Loucy (cell line): ENCODE measurements at regions not wholly inside any gene's neighbourhood (a gene's known extent, or its start where the extent isn't known, plus 50 kb on each side); places are given as distances from the start of the nearest gene placed in this dataset.

Experiments used
- H2AFZ ChIP-seq: fragments of 200-600 bp; sonication (generic); 2 replicates; pipeline ENCODE4 v1.6.0; 2016; ENCODE audit warnings: antibody characterized with exemption, mild to moderate bottlenecking, low read length, moderate library complexity
- H3F3A ChIP-seq: fragments of 200-600 bp; 2 replicates; pipeline ENCODE4 v1.6.0; 2016; ENCODE audit warnings: antibody characterized with exemption, low read depth, mild to moderate bottlenecking
- H3K27me3 ChIP-seq: fragments of 200-600 bp; sonication (generic); 2 replicates; pipeline ENCODE4 v1.6.1; 2014; ENCODE audit warnings: low read length, mild to moderate bottlenecking; ENCODE audit not compliant: insufficient read depth, poor library complexity, severe bottlenecking
- H3K36me3 ChIP-seq: fragments of 200-600 bp; sonication (generic); 2 replicates; pipeline ENCODE4 v1.6.1; 2016; ENCODE audit warnings: low read length; ENCODE audit not compliant: insufficient read depth
- H3K4me1 ChIP-seq: fragments of 200-600 bp; sonication (generic); 2 replicates; pipeline ENCODE4 v1.5.1; 2014; ENCODE audit warnings: low read length, mild to moderate bottlenecking; ENCODE audit not compliant: insufficient read depth, poor library complexity, severe bottlenecking
- H3K4me2 ChIP-seq: fragments of 200-600 bp; sonication (generic); 2 replicates; pipeline ENCODE4 v1.6.0; 2014; ENCODE audit warnings: antibody characterized with exemption, low read length, low read depth, mild to moderate bottlenecking; ENCODE audit not compliant: poor library complexity, severe bottlenecking
- H3K4me3 ChIP-seq: fragments of 200-600 bp; sonication (generic); 2 replicates; pipeline ENCODE4 v1.5.1; 2014; ENCODE audit warnings: low read length, mild to moderate bottlenecking, mixed read lengths; ENCODE audit not compliant: poor library complexity, severe bottlenecking
- H3K79me2 ChIP-seq: fragments of 200-600 bp; sonication (generic); 2 replicates; pipeline ENCODE4 v1.6.1; 2014; ENCODE audit warnings: low read length; ENCODE audit not compliant: insufficient read depth
- H3K9ac ChIP-seq: fragments of 200-600 bp; sonication (generic); 2 replicates; pipeline ENCODE4 v1.6.0; 2014; ENCODE audit warnings: mild to moderate bottlenecking, low read depth, low read length, moderate library complexity; ENCODE audit not compliant: poor library complexity, severe bottlenecking
- H3K9me2 ChIP-seq: fragments of 200-600 bp; sonication (generic); replicated peaks from 2 replicates; pipeline ENCODE4 v1.6.1; 2016; ENCODE audit warnings: low read depth, low read length, mixed read lengths
- H3K9me3 ChIP-seq: fragments of 200-600 bp; sonication (generic); 2 replicates; pipeline ENCODE4 v1.6.1; 2014; ENCODE audit warnings: mild to moderate bottlenecking, antibody characterized with exemption, low read length, low read depth; ENCODE audit not compliant: insufficient read depth
- H4K20me1 ChIP-seq: fragments of 200-600 bp; sonication (generic); 2 replicates; pipeline ENCODE4 v1.6.0; 2014; ENCODE audit warnings: antibody characterized with exemption, low read length, mild to moderate bottlenecking; ENCODE audit not compliant: insufficient read depth, poor library complexity, severe bottlenecking
- CTCF ChIP-seq: fragments of 200-600 bp; sonication (generic); conservative IDR thresholded peaks from 2 replicates; pipeline ENCODE4 v1.5.1; 2014; ENCODE audit warnings: mild to moderate bottlenecking, antibody characterized with exemption, low read length
- EZH2phosphoT487 ChIP-seq: fragments of 200-600 bp; IDR thresholded peaks from 2 replicates; pipeline ENCODE4 v1.6.1; 2018; ENCODE audit warnings: antibody characterized with exemption, mild to moderate bottlenecking, moderate library complexity, borderline replicate concordance

GRCh38 chr11:111001986-111002611, 243.4 kb upstream of the POU2AF2 start:
- no peaks in the 10 kb centered on the region for H4K20me1 ChIP-seq
- H3K79me2 ChIP-seq, result no peaks in the 10 kb centered on the region
- no peak overlapping the region for H3K4me2 ChIP-seq
- H3K27me3 ChIP-seq, result no peaks in the 10 kb centered on the region
- H3K9ac ChIP-seq, result no peak overlapping the region
- no peaks in the 10 kb centered on the region for H3K9me2 ChIP-seq
- H3F3A ChIP-seq, result no peaks in the 10 kb centered on the region
- TF ChIP-seq CTCF (no peak), EZH2phosphoT487 (no peak)
- no peak overlapping the region for H2AFZ ChIP-seq
- peaks cover 24% of the 10 kb centered on the region for H3K4me1 ChIP-seq
- no peaks in the 10 kb centered on the region for H3K36me3 ChIP-seq
- no peaks in the 10 kb centered on the region for H3K9me3 ChIP-seq
- no peak overlapping the region for H3K4me3 ChIP-seq

GRCh38 chr11:111001081-111001430, 244.5 kb upstream of the POU2AF2 start:
- Histone ChIP-seq H3K9me3 (no peaks in the 10 kb centered on the region), H3K9me2 (no peaks in the 10 kb centered on the region), H4K20me1 (no peaks in the 10 kb centered on the region), H3K4me1 (peaks cover 16% of the 10 kb centered on the region), H3K4me2 (no peak overlapping the region), H3K36me3 (no peaks in the 10 kb centered on the region), H3K27me3 (no peaks in the 10 kb centered on the region), H2AFZ (no peak overlapping the region), H3K79me2 (no peaks in the 10 kb centered on the region), H3K9ac (no peak overlapping the region), H3K4me3 (no peak overlapping the region), H3F3A (no peaks in the 10 kb centered on the region)
- TF ChIP-seq EZH2phosphoT487 (no peak), CTCF (no peak)

GRCh38 chr11:111000400-111001080, 245.0 kb upstream of the POU2AF2 start:
- Histone ChIP-seq H3K79me2 (no peaks in the 10 kb centered on the region), H3K9me2 (no peaks in the 10 kb centered on the region), H3K36me3 (no peaks in the 10 kb centered on the region), H3K4me1 (peaks cover 11% of the 10 kb centered on the region), H4K20me1 (no peaks in the 10 kb centered on the region), H3K9ac (no peak overlapping the region), H3F3A (no peaks in the 10 kb centered on the region), H3K4me3 (no peak overlapping the region), H2AFZ (no peak overlapping the region), H3K27me3 (no peaks in the 10 kb centered on the region), H3K4me2 (no peak overlapping the region), H3K9me3 (no peaks in the 10 kb centered on the region)
- TF ChIP-seq CTCF, result no peak
- no peak for TF ChIP-seq EZH2phosphoT487
